Common myeloid progenitor, CD34-positive (primary cell): ENCODE measurements at regions not wholly inside any gene's neighbourhood (a gene's known extent, or its start where the extent isn't known, plus 50 kb on each side); places are given as distances from the start of the nearest gene placed in this dataset.

ENCODE experiments used
- CTCF ChIA-PET: fragments of 350-600 bp; sonication (Branson Sonifier 250); formaldehyde crosslinking; loops from one replicate; lab custom pipeline; 2021; ENCODE audit warnings: antibody characterized with exemption; lab: Charles Lee
- POLR2A ChIA-PET: fragments of 350-600 bp; sonication (Branson Sonifier 250); formaldehyde crosslinking; loops from one replicate; lab custom pipeline; 2021; ENCODE audit warnings: antibody characterized with exemption; lab: Charles Lee
- DNase-seq, 3 donors: peaks; one replicate each; pipeline versions ENCODE4 v3.0.0 to v3.0.0-alpha.2; 2013
- H3K27ac ChIP-seq, 2 experiments: 1 replicate in 1 of 2; 2 replicates in 1 of 2; pipeline ENCODE4 v1.7.0; 2013; ENCODE audit warnings: inconsistent platforms in 2 of 2, low read length in 2 of 2, mild to moderate bottlenecking in 2 of 2, low read depth in 1 of 2, moderate library complexity in 1 of 2; ENCODE audit not compliant: severe bottlenecking in 2 of 2, insufficient read depth in 1 of 2, poor library complexity in 1 of 2
- H3K27me3 ChIP-seq, 5 experiments: replicated peaks in 2 of 5; 1 replicate in 3 of 5; 2 replicates in 2 of 5; pipeline versions ENCODE4 v1.6.1 to v1.7.0; 2013; ENCODE audit warnings: low read length in 4 of 5, mild to moderate bottlenecking in 2 of 5, moderate library complexity in 2 of 5, inconsistent platforms in 1 of 5; ENCODE audit not compliant: insufficient read depth in 5 of 5, control insufficient read depth in 4 of 5
- H3K36me3 ChIP-seq, 4 experiments: 1 replicate in 2 of 4; 2 replicates in 2 of 4; pipeline versions ENCODE4 v1.6.1 to v1.7.0; 2013; ENCODE audit warnings: low read length in 3 of 4, control low read depth in 1 of 4, mild to moderate bottlenecking in 1 of 4; ENCODE audit not compliant: control insufficient read depth in 4 of 4, insufficient read depth in 4 of 4
- H3K4me1 ChIP-seq, 4 experiments: 1 replicate in 3 of 4; 2 replicates in 1 of 4; pipeline versions ENCODE4 v1.6.1 to v1.7.1; 2013; ENCODE audit warnings: low read length in 3 of 4, mild to moderate bottlenecking in 3 of 4, control low read depth in 1 of 4, inconsistent platforms in 1 of 4, moderate library complexity in 1 of 4; ENCODE audit not compliant: control insufficient read depth in 4 of 4, insufficient read depth in 4 of 4; ENCODE audit errors: control extremely low read depth in 1 of 4
- H3K4me3 ChIP-seq, 7 experiments: 1 replicate in 4 of 7; 2 replicates in 3 of 7; pipeline versions ENCODE4 v1.5.1 to v1.7.0; 2013; ENCODE audit warnings: mild to moderate bottlenecking in 7 of 7, low read length in 6 of 7, moderate library complexity in 6 of 7, inconsistent platforms in 2 of 7, low read depth in 2 of 7, control low read depth in 1 of 7; ENCODE audit not compliant: insufficient read depth in 4 of 7, control insufficient read depth in 1 of 7; ENCODE audit errors: extremely low read depth in 1 of 7
- H3K9me3 ChIP-seq, 5 experiments: 1 replicate in 4 of 5; 2 replicates in 1 of 5; pipeline versions ENCODE4 v1.6.1 to v1.7.1; 2013; ENCODE audit warnings: low read length in 4 of 5, mild to moderate bottlenecking in 2 of 5, inconsistent platforms in 1 of 5, low read depth in 1 of 5, moderate library complexity in 1 of 5; ENCODE audit not compliant: control insufficient read depth in 4 of 5, insufficient read depth in 2 of 5; ENCODE audit errors: control extremely low read depth in 1 of 5
- WGBS: methylation state at CpG from one replicate; pipeline ENCODE4 v1.1.5; 2013; ENCODE audit not compliant: insufficient coverage; 5-methylcytosine and 5-hydroxymethylcytosine counted together

GRCh38 chr3:161946443-161946960, 449.9 kb downstream of the OTOL1 start:
- Histone ChIP-seq H3K36me3 (no peaks in the 10 kb centered on the region), H3K4me1 (peaks cover 0 to 9% (median 3%) of the 10 kb centered on the region in 4 experiments), H3K27ac (no peak overlapping the region), H3K4me3 (no peak overlapping the region), H3K27me3 (no peaks in the 10 kb centered on the region), H3K9me3 (peaks cover 0 to 5% (median 0%) of the 10 kb centered on the region in 5 experiments)
- peak in 2 of 3 donors; percentile 21 to 42 for DNase-seq
- CTCF ChIA-PET = no interaction called here
- WGBS = 44% methylated on average over 2 of the region's 3 CpGs
- POLR2A ChIA-PET = no interaction called here

DNA sequence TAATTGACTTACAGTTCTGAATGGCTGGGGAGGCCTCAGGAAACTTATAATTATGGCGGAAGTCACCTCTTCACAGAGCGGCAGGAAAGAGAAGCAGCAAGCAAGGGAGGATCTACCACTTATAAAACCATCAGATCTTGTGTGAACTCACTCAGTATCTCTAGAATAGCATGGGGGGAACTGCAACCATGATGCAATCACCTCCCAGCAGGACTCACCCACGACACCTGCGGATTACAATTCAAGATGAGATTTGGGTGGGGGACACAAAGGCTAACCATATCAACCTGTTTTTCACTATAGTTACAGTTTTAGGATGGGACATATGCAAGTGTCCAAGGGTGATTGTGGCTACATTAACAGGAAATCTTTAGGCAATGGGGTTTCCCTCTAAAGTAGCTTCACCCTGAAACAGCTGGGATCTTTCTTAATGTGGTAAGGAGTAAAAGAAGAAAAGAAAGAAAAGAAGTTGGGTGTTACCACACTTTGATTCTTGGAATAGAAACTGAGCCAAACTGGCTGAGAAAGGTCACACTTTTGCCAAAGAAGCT, 453.8 kb downstream of the OTOL1 start:
- H3K27me3 ChIP-seq = no peaks in the 10 kb centered on the region
- no CpG with 5 or more reads among the region's 4 CpGs for WGBS
- ChIA-PET POLR2A (no interaction called here), CTCF (interaction anchor here (1.8 kb wide), 1 partner anchor 10 kb away, joined by 4 read pairs; no protein-coding TSS in a partner anchor)
- no peaks in the 10 kb centered on the region for H3K36me3 ChIP-seq
- H3K4me3 ChIP-seq = no peak overlapping the region
- no peak overlapping the region for H3K27ac ChIP-seq
- peaks cover 0 to 9% (median 3%) of the 10 kb centered on the region in 4 experiments for H3K4me1 ChIP-seq
- peaks cover 0 to 5% (median 0%) of the 10 kb centered on the region in 5 experiments for H3K9me3 ChIP-seq
- no peak for DNase-seq

- H3K9me3 ChIP-seq = no peaks in the 10 kb centered on the region
- H3K27me3 ChIP-seq = no peaks in the 10 kb centered on the region
- H3K27ac ChIP-seq = no peak overlapping the region
- POLR2A ChIA-PET = no interaction called here
- CTCF ChIA-PET = no interaction called here
- no peaks in the 10 kb centered on the region for H3K36me3 ChIP-seq
- DNase-seq = no peak
- no peaks in the 10 kb centered on the region for H3K4me1 ChIP-seq
- H3K4me3 ChIP-seq = no peak overlapping the region
- no CpG with 5 or more reads among the region's 2 CpGs for WGBS
Measured at GRCh38 chr3:161957467-161957866, 460.9 kb downstream of the OTOL1 start.

- Histone ChIP-seq H3K36me3 (no peaks in the 10 kb centered on the region), H3K27me3 (no peaks in the 10 kb centered on the region), H3K9me3 (no peaks in the 10 kb centered on the region), H3K27ac (no peak overlapping the region), H3K4me1 (no peaks in the 10 kb centered on the region), H3K4me3 (no peak overlapping the region)
- POLR2A ChIA-PET = no interaction called here
- WGBS = 100% methylated on average over 1 of the region's 4 CpGs
- CTCF ChIA-PET = no interaction called here
- no peak for DNase-seq
Measured at GRCh38 chr3:161964857-161965256, 468.2 kb downstream of the OTOL1 start.

DNA sequence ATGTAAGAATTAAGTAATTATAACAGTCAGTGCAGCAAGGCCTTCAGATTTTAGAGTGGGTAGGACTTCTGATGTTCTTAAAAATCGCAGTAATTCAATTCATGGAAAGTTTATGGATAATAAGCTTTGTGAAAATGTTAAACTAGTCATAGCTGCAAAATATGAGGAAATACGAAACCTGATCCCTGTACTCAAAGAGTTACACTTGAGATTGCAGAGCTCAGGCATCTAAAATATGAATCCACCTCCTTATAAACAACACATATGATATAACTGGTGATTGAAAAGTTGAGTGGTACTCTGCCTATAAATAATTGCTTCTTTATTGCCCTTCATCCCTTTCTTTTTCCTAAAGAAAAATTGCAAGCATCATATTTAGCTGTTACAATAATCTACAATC, 473.3 kb downstream of the OTOL1 start:
- ChIA-PET CTCF (no interaction called here), POLR2A (no interaction called here)
- H3K27ac ChIP-seq = no peak overlapping the region
- H3K27me3 ChIP-seq = no peaks in the 10 kb centered on the region
- no peaks in the 10 kb centered on the region for H3K4me1 ChIP-seq
- H3K36me3 ChIP-seq = no peaks in the 10 kb centered on the region
- no peak overlapping the region for H3K4me3 ChIP-seq
- DNase-seq = no peak
- WGBS = 100% methylated on average over 1 of the region's 2 CpGs
- H3K9me3 ChIP-seq = no peaks in the 10 kb centered on the region

- DNase-seq = no peak
- Histone ChIP-seq H3K4me3 (no peak overlapping the region), H3K4me1 (no peaks in the 10 kb centered on the region), H3K9me3 (peaks cover 0 to 3% (median 2%) of the 10 kb centered on the region in 5 experiments), H3K27ac (no peak overlapping the region), H3K36me3 (no peaks in the 10 kb centered on the region), H3K27me3 (no peaks in the 10 kb centered on the region)
- 100% methylated on average over 2 of the region's 2 CpGs for WGBS
- ChIA-PET CTCF (no interaction called here), POLR2A (no interaction called here)
Measured at GRCh38 chr3:161975201-161975600, 478.6 kb downstream of the OTOL1 start.

DNA sequence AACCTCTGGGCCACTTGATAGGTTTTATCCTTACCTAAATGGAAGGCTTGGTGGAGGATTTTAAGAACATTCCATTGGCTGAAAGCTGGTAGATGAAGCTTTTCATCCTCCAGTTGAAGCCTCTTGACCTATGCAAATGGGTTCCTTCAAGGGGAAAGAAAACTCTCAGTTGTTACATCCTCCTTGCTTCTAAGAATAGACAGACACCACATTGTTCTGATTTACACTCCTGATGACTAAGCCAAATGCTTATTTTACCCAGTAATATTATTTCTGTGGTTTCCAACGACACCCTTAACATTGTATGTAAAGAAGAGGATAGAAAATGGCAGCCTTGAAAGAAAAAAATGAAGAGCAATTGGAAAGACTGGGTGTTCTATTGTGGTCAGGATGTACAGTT, 480.5 kb downstream of the OTOL1 start:
- H3K4me3 ChIP-seq = no peak overlapping the region
- ChIA-PET POLR2A (no interaction called here), CTCF (no interaction called here)
- H3K36me3 ChIP-seq = no peaks in the 10 kb centered on the region
- no peaks in the 10 kb centered on the region for H3K27me3 ChIP-seq
- DNase-seq = no peak
- WGBS = no CpG with 5 or more reads among the region's 1 CpG
- H3K4me1 ChIP-seq = no peaks in the 10 kb centered on the region
- H3K27ac ChIP-seq = no peak overlapping the region
- peaks cover 0 to 3% (median 2%) of the 10 kb centered on the region in 5 experiments for H3K9me3 ChIP-seq
